Left ventricle myocardium inferior (tissue), 1 donor: ENCODE measurements at regions not wholly inside any gene's neighbourhood (a gene's known extent, or its start where the extent isn't known, plus 50 kb on each side); places are given as distances from the start of the nearest gene placed in this dataset.
"Not testable (repeated sequence)": the region's sequence is repeated elsewhere in the genome, so short reads cannot be mapped to it uniquely, and the experiment has no call there.

ENCODE experiments used
- DNase-seq: peaks from one replicate; pipeline ENCODE4 v3.0.0-alpha.2; 2020
- H3K27ac ChIP-seq: fragments of 200-600 bp; replicated peaks from 2 replicates; pipeline ENCODE4 v1.8.0; 2021
- H3K27me3 ChIP-seq: fragments of 200-600 bp; 2 replicates; pipeline ENCODE4 v1.8.0; 2021; ENCODE audit warnings: low read depth
- H3K36me3 ChIP-seq: fragments of 200-600 bp; 2 replicates; pipeline ENCODE4 v1.8.0; 2021
- H3K4me1 ChIP-seq: fragments of 200-600 bp; 2 replicates; pipeline ENCODE4 v1.8.0; 2021
- H3K4me3 ChIP-seq: fragments of 200-600 bp; 2 replicates; pipeline ENCODE4 v1.8.0; 2021; ENCODE audit warnings: mild to moderate bottlenecking, moderate library complexity
- H3K9me3 ChIP-seq: fragments of 200-600 bp; replicated peaks from 2 replicates; pipeline ENCODE4 v1.8.0; 2021
- intact Hi-C: fragments of 100-400 bp; cut with micrococcal nuclease; formaldehyde crosslinking; loops from one replicate; pipeline ENCODE4 v1.11.0; 2022
- TF ChIP-seq, protein P1 (sequence below): fragments of 200-600 bp; IDR thresholded peaks from 2 replicates; pipeline ENCODE4 v1.8.0; 2021; ENCODE audit warnings: antibody characterized with exemption, mild to moderate bottlenecking, borderline replicate concordance
- donor health status: DM: no; HTN: yes; CAD: no; lungs with severe emphysema.

DNA sequence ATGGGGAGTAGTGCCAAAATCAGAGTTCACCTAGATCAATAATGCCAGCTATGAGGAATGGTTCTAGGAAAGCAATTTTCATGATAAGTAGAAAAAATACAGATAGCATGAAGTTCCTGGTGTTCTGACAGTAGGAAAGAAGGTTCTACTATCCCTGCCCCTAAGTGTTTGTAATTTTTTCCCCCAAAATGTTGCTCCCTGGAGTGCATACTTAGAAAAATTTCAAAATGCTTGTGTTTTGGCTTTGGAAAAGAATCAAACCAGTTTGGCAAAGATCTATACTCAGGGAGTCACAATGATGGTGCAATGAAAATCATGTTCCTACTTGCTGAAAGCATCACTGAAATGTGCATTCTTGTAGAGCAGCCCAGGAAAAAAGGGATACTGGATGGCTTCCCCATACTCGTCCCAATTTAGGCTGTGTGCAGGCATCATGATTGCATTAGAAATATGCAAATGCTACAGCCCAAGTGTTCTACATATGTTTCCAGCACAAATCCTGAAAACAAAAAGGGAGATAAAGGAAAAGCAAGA, 74.7 kb downstream of the LPAR4 start:
- Histone ChIP-seq H3K4me3 (no peak overlapping the region), H3K27ac (no peak overlapping the region), H3K36me3 (no peaks in the 10 kb centered on the region), H3K27me3 (no peaks in the 10 kb centered on the region), H3K4me1 (no peaks in the 10 kb centered on the region), H3K9me3 (peaks cover 12% of the 10 kb centered on the region)
- TF ChIP-seq, protein P1, sequence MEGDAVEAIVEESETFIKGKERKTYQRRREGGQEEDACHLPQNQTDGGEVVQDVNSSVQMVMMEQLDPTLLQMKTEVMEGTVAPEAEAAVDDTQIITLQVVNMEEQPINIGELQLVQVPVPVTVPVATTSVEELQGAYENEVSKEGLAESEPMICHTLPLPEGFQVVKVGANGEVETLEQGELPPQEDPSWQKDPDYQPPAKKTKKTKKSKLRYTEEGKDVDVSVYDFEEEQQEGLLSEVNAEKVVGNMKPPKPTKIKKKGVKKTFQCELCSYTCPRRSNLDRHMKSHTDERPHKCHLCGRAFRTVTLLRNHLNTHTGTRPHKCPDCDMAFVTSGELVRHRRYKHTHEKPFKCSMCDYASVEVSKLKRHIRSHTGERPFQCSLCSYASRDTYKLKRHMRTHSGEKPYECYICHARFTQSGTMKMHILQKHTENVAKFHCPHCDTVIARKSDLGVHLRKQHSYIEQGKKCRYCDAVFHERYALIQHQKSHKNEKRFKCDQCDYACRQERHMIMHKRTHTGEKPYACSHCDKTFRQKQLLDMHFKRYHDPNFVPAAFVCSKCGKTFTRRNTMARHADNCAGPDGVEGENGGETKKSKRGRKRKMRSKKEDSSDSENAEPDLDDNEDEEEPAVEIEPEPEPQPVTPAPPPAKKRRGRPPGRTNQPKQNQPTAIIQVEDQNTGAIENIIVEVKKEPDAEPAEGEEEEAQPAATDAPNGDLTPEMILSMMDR = no peak
- DNase-seq = no peak
- intact Hi-C loops = no loop called here

DNA sequence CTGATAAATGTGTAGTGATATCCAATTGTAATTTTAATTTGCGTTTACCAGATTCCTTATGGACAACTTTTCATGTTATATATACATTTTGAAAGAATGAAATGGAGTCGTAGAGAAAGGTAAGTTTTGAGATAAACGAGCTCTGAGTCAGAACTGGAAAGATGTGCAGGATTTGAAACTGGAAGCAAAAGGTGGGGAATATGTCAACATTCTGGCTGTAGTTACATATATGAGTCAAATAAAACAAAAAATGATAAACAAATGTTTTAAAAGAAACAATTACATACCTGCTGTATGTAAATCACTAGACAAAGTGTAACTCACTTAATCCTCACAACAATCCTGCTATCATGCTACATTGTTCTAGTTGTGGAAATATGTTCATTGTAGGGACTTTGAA, 84.0 kb downstream of the LPAR4 start:
- Histone ChIP-seq H3K9me3 (no peaks in the 10 kb centered on the region), H3K36me3 (no peaks in the 10 kb centered on the region), H3K27ac (no peak overlapping the region), H3K4me1 (no peaks in the 10 kb centered on the region), H3K27me3 (no peaks in the 10 kb centered on the region), H3K4me3 (no peak overlapping the region)
- no peak for DNase-seq
- TF ChIP-seq, protein P1 = no peak
- intact Hi-C loops = no loop called here

DNA sequence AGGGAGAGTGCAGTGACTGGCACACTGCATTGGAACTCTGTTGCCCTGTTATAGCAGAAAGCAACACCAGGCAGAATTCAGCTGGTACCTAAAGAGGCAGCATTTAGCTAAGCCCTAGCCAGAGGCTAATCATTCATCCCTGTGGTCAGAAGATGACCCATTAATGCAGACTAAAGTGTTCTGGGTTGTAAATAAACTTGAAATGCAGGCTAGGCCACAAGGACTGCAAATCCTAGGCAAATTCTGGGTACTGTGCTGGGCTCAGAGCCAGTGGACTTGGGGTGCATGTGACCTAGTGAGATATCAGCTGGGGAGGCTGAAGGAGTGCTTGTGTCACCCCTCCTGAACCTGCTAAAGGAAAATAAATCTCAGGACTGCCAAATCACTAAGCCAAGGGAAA, 91.2 kb downstream of the LPAR4 start:
- Histone ChIP-seq H3K36me3 (no peaks in the 10 kb centered on the region), H3K4me3 (no peak overlapping the region), H3K4me1 (no peaks in the 10 kb centered on the region), H3K9me3 (no peaks in the 10 kb centered on the region), H3K27ac (no peak overlapping the region), H3K27me3 (no peaks in the 10 kb centered on the region)
- no peak for DNase-seq
- TF ChIP-seq, protein P1 = no peak
- intact Hi-C loops = no loop called here

DNA sequence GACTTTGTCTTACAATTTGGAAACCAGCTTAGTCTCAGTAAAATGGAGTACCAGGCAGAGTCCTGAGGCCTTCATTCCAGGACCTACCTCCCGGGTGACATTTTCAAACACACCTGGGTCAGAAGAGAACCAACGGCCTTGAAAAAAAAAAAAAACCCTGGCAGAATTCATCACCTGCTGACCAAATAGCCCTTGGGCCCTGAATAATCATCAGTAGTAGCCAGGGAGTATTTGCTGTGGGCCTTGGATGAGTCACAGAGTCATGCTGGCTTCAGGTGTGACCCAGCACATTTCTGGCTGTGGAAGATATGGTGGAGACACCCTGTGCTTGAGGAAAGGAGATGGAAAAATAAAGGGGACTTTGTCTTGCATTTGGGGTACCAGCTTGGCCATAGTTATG, 92.2 kb downstream of the LPAR4 start:
- Histone ChIP-seq H3K27me3 (no peaks in the 10 kb centered on the region), H3K4me1 (no peaks in the 10 kb centered on the region), H3K4me3 (no peak overlapping the region), H3K36me3 (no peaks in the 10 kb centered on the region), H3K27ac (no peak overlapping the region), H3K9me3 (no peaks in the 10 kb centered on the region)
- TF ChIP-seq, protein P1 = no peak
- intact Hi-C loops = no loop called here
- no peak for DNase-seq

DNA sequence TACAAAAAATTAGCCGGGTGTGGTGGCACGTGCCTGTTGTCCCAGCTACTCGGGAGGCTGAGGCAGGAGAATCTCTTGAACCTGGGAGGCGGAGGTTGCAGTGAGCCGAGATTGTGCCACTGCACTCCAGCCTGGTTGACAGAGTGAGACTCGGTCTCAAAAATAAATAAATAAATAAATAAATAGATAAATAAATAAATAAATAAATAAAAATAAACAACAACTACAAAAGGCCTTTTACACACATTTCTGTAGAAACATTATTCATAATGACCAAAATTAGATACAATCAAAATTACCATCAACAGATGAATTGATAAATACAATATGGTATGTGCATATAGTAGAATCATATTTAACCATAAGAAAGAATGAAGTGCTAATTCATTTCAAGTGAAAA, 96.7 kb downstream of the LPAR4 start:
- H3K4me3 ChIP-seq, H3K27me3 ChIP-seq, intact Hi-C loops, H3K9me3 ChIP-seq, DNase-seq, H3K4me1 ChIP-seq, H3K36me3 ChIP-seq, H3K27ac ChIP-seq: not testable (repeated sequence)

DNA sequence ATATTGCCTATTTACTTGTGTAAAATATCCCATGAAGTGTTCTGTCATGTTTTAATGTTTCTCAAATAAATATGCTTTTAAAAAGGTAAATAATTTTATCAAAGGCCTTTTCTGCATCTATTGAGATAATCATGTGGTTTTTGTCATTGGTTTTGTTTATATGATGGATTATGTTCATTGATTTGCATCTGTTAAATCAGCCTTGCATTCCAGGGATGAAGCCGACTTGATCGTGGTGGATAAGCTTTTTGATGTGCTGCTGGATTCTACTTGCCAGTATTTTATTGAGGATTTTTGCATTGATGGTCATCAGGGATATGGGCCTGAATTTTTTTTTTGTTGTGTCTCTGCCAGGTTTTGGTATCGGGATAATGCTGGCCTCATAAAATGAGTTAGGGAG, 63.9 kb upstream of the P2RY10 start:
- DNase-seq, H3K36me3 ChIP-seq, H3K27me3 ChIP-seq, H3K27ac ChIP-seq, H3K4me1 ChIP-seq, intact Hi-C loops, H3K4me3 ChIP-seq: not testable (repeated sequence)
- H3K9me3 ChIP-seq = peaks cover 20% of the 10 kb centered on the region

DNA sequence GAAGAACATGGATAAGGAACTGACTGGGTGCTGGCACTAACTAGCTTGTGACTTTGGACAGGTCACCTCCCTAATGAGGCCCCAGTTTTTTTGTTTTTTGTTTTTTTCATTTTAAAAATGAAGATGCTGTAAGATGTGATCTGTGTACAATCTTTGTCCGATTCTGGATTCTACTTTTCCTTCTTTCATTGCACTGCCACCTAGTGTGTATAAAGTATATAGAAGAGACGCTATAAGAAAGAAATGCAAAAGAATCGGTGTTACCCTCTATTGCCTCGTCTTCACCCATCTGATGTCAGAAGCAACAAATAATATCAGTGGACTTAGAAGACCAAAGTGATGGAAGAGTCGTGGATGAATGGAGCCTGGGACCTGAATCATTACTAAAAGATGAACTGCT, 58.6 kb upstream of the P2RY10 start:
- H3K4me1 ChIP-seq = no peaks in the 10 kb centered on the region
- intact Hi-C loops = no loop called here
- no peak overlapping the region for H3K27ac ChIP-seq
- DNase-seq = no peak
- no peaks in the 10 kb centered on the region for H3K9me3 ChIP-seq
- TF ChIP-seq, protein P1 = peak; percentile 38
- H3K36me3 ChIP-seq = no peaks in the 10 kb centered on the region
- H3K4me3 ChIP-seq = no peak overlapping the region
- H3K27me3 ChIP-seq = no peaks in the 10 kb centered on the region
